Thoracic aorta (tissue), 2 donors: ENCODE measurements at regions not wholly inside any gene's neighbourhood (a gene's known extent, or its start where the extent isn't known, plus 50 kb on each side); places are given as distances from the start of the nearest gene placed in this dataset.

Experiments used
- ATAC-seq: fragments of 150-250 bp; one replicate; pipeline ENCODE4 v1.8.0; 2017; ENCODE audit warnings: low read depth; ENCODE audit not compliant: insufficient number of reproducible peaks, low FRiP score
- DNase-seq: peaks from one replicate; pipeline ENCODE4 v3.0.0-alpha.2; 2020; ENCODE audit warnings: low spot score
- H3K27ac ChIP-seq, 2 donors: fragments of 200-600 bp; sonication (generic); 1 replicate in 1 of 2; 2 replicates in 1 of 2; pipeline ENCODE4 v1.5.1; 2016; ENCODE audit warnings: mild to moderate bottlenecking in 2 of 2, moderate library complexity in 2 of 2
- H3K27me3 ChIP-seq: fragments of 200-600 bp; sonication (generic); replicated peaks from 2 replicates; pipeline ENCODE4 v1.6.0; 2016; ENCODE audit warnings: mild to moderate bottlenecking; ENCODE audit not compliant: insufficient read depth
- H3K36me3 ChIP-seq: fragments of 200-600 bp; sonication (generic); one replicate; pipeline ENCODE4 v1.5.1; 2016
- H3K4me1 ChIP-seq, 2 donors: fragments of 200-600 bp; sonication (generic); 1 replicate in 1 of 2; 2 replicates in 1 of 2; pipeline versions ENCODE4 v1.5.1 to v1.6.0; 2016; ENCODE audit warnings: low read depth in 2 of 2, mild to moderate bottlenecking in 1 of 2; ENCODE audit not compliant: control insufficient read depth in 1 of 2
- H3K4me3 ChIP-seq: fragments of 200-600 bp; sonication (generic); 2 replicates; pipeline ENCODE4 v1.5.1; 2016; ENCODE audit warnings: mild to moderate bottlenecking
- H3K9me3 ChIP-seq: fragments of 200-600 bp; sonication (generic); 2 replicates; pipeline ENCODE4 v1.5.1; 2016
- TF ChIP-seq, protein P1 (sequence below): fragments of 200-600 bp; sonication (generic); IDR thresholded peaks from one replicate; pipeline ENCODE4 v1.5.1; 2019; ENCODE audit warnings: antibody characterized with exemption

DNA sequence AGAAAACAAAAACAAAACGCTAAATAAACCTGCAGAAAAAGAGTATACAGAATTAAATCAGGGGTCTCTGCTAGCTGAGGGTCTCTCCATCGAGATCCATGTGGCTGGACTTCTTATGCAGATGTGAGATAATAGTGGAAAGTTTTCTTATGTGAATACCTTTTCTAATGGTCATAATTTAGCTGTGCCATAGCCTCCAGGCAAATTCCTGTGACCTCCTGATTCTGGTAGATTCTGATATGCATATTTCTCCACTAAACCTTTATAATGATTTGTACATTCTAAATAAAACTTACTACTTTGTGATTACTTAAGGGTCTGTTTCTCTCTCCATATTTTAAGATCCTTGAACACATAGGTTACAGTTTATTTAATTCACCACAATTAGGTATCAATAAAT, 1002.6 kb downstream of the GALC start:
- no peak for DNase-seq
- no peak overlapping the region for H3K4me3 ChIP-seq
- H3K27ac ChIP-seq: no peak overlapping the region

DNA sequence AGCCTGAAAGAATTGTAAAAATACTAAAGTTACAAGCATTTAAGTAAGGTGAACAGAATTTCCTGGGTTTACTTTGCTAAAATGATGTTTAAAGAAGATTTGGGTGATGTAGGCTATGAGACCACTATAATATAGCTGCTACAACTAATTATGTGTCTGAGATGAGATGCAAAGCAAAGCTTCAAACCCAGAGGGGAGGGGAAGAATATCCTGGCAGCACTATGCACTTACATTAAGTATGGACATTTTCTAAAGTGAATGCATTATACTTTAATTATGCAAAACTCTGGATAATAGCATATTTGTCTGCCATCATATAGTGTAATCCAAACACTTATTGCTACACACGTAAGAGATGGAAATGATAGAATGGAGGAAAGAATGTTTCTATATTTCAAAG, 1003.7 kb downstream of the GALC start:
- Histone ChIP-seq H3K27ac (no peak overlapping the region), H3K27me3 (no peaks in the 10 kb centered on the region), H3K4me3 (no peak overlapping the region), H3K36me3 (no peaks in the 10 kb centered on the region), H3K9me3 (no peaks in the 10 kb centered on the region), H3K4me1 (no peaks in the 10 kb centered on the region)
- ATAC-seq (no peak), DNase-seq (no peak)
- TF ChIP-seq, protein P1, sequence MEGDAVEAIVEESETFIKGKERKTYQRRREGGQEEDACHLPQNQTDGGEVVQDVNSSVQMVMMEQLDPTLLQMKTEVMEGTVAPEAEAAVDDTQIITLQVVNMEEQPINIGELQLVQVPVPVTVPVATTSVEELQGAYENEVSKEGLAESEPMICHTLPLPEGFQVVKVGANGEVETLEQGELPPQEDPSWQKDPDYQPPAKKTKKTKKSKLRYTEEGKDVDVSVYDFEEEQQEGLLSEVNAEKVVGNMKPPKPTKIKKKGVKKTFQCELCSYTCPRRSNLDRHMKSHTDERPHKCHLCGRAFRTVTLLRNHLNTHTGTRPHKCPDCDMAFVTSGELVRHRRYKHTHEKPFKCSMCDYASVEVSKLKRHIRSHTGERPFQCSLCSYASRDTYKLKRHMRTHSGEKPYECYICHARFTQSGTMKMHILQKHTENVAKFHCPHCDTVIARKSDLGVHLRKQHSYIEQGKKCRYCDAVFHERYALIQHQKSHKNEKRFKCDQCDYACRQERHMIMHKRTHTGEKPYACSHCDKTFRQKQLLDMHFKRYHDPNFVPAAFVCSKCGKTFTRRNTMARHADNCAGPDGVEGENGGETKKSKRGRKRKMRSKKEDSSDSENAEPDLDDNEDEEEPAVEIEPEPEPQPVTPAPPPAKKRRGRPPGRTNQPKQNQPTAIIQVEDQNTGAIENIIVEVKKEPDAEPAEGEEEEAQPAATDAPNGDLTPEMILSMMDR: no peak

More for the DNA sequence above, 1002.6 kb downstream of the GALC start:
- no peaks in the 10 kb centered on the region for H3K4me1 ChIP-seq
- ATAC-seq: no peak
- H3K27me3 ChIP-seq: no peaks in the 10 kb centered on the region
- no peaks in the 10 kb centered on the region for H3K36me3 ChIP-seq
- H3K9me3 ChIP-seq: no peaks in the 10 kb centered on the region
- TF ChIP-seq, protein P1: no peak

DNA sequence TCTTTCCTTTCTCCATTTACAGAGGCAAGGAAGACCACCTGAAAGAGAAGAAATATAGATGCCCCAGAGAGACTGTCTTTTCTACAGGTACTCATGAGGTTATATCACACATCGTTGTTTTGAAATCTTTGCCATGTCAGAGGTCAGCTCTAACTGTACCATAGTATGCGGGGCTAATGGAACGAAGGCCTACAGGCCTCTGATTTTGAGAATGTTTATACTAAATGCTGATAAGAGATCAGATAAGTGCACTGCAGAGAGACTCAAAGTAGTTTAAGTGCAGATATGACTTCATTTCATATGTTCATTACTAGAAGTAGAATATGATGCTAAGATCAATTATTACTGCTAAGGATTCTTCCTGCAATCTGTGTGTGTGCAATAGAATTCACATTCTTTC, 1005.0 kb downstream of the GALC start:
- TF ChIP-seq, protein P1: no peak

DNA sequence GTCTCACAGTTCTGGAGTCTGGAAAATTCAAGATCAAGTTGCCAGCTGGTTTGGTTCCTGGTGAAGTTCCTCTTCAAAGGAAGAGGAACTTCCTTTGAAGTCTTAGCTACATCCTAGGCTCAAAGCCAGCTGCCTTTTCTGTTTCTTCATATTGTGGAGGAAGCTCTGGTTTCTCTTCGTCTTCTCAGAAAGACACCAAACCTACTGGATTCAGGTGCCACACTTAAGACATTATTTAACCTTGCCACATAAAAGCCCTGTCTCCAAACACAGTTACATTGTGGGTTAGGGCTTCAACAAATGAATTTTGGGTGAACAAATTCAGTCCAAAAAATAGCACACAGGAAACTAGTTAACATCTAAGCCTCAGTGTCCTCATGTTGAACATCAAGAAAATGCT, 1019.8 kb downstream of the GALC start:
- H3K36me3 ChIP-seq: no peaks in the 10 kb centered on the region
- no peaks in the 10 kb centered on the region for H3K27me3 ChIP-seq
- ATAC-seq: no peak
- no peaks in the 10 kb centered on the region for H3K4me1 ChIP-seq
- no peak for DNase-seq
- TF ChIP-seq, protein P1: no peak
- H3K27ac ChIP-seq: no peak overlapping the region
- no peak overlapping the region for H3K4me3 ChIP-seq
- H3K9me3 ChIP-seq: peaks cover 3% of the 10 kb centered on the region

More for the DNA sequence above, 1005.0 kb downstream of the GALC start:
- Histone ChIP-seq H3K4me1 (no peaks in the 10 kb centered on the region), H3K27ac (no peak overlapping the region), H3K9me3 (no peaks in the 10 kb centered on the region), H3K27me3 (no peaks in the 10 kb centered on the region), H3K4me3 (no peak overlapping the region), H3K36me3 (no peaks in the 10 kb centered on the region)
- DNase-seq (no peak), ATAC-seq (no peak)

DNA sequence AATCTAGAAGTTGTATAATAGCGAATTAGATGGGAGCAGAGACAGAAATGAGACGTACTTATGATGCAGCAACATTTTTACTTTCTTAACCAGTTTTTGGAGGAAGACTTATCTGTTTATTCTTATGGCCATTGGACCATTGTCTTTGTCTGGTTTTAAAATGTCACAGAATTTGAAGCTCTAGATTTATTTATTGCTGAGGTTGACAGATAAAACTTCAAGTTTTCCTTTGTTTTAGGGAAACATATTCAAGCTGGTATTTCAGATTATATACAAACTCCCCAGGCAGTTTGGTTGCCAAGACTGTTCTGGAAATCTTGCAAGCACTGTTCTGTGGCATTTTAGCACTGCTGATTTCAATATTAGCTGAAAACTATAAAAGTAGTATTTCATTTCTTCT, 1021.7 kb downstream of the GALC start:
- ATAC-seq (no peak), DNase-seq (no peak)
- Histone ChIP-seq H3K9me3 (peaks cover 3% of the 10 kb centered on the region), H3K36me3 (no peaks in the 10 kb centered on the region), H3K4me3 (no peak overlapping the region), H3K27me3 (no peaks in the 10 kb centered on the region), H3K27ac (no peak overlapping the region), H3K4me1 (no peaks in the 10 kb centered on the region)
- TF ChIP-seq, protein P1: no peak
